Skeletal muscle satellite cell (primary cell): ENCODE measurements at regions not wholly inside any gene's neighbourhood (a gene's known extent, or its start where the extent isn't known, plus 50 kb on each side); places are given as distances from the start of the nearest gene placed in this dataset.

Experiments used
- H3K27me3 ChIP-seq: 2 replicates; pipeline ENCODE4 v1.7.0; 2013; ENCODE audit warnings: low read length; ENCODE audit not compliant: control insufficient read depth, insufficient read depth
- H3K36me3 ChIP-seq: 2 replicates; pipeline ENCODE4 v1.7.0; 2013; ENCODE audit warnings: mild to moderate bottlenecking, control low read depth, low read length; ENCODE audit not compliant: insufficient read depth
- H3K4me1 ChIP-seq: 2 replicates; pipeline ENCODE4 v1.7.0; 2013; ENCODE audit warnings: low read length; ENCODE audit not compliant: control insufficient read depth, insufficient read depth
- H3K4me2 ChIP-seq: 2 replicates; pipeline ENCODE4 v1.7.0; 2013; ENCODE audit warnings: mild to moderate bottlenecking, low read length
- H3K4me3 ChIP-seq: 2 replicates; pipeline ENCODE4 v1.7.0; 2013; ENCODE audit warnings: low read length
- H3K9ac ChIP-seq: 2 replicates; pipeline ENCODE4 v1.7.0; 2013; ENCODE audit warnings: mild to moderate bottlenecking, low read depth, low read length, moderate library complexity
- H3K9me3 ChIP-seq: replicated peaks from 2 replicates; pipeline ENCODE4 v1.7.0; 2013; ENCODE audit warnings: mild to moderate bottlenecking, control low read depth, low read length

DNA sequence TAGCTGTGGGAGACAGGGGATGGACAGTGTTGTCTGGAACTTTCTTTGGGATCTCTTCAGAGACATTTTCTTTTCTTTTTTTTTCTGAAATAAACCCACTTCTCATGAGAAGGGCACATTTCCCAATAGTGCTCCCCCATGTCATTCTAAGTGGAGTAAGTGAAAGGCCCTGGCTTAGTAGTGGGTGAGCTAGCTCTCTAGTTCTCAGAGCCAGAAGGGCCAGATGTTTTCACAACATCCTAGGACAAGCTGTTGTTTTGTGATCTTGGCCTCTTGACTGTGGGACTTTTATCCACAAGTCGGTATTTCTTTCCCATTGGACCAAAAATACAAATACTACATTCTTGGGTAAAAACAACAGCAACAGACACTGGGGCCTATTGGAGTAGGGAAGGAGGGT is 607.7 kb upstream of the TENM4 start:
- Histone ChIP-seq H3K4me1 (no peaks in the 10 kb centered on the region), H3K4me3 (no peak overlapping the region), H3K9ac (no peak overlapping the region), H3K36me3 (no peaks in the 10 kb centered on the region), H3K4me2 (no peak overlapping the region), H3K9me3 (no peaks in the 10 kb centered on the region), H3K27me3 (no peaks in the 10 kb centered on the region)

DNA sequence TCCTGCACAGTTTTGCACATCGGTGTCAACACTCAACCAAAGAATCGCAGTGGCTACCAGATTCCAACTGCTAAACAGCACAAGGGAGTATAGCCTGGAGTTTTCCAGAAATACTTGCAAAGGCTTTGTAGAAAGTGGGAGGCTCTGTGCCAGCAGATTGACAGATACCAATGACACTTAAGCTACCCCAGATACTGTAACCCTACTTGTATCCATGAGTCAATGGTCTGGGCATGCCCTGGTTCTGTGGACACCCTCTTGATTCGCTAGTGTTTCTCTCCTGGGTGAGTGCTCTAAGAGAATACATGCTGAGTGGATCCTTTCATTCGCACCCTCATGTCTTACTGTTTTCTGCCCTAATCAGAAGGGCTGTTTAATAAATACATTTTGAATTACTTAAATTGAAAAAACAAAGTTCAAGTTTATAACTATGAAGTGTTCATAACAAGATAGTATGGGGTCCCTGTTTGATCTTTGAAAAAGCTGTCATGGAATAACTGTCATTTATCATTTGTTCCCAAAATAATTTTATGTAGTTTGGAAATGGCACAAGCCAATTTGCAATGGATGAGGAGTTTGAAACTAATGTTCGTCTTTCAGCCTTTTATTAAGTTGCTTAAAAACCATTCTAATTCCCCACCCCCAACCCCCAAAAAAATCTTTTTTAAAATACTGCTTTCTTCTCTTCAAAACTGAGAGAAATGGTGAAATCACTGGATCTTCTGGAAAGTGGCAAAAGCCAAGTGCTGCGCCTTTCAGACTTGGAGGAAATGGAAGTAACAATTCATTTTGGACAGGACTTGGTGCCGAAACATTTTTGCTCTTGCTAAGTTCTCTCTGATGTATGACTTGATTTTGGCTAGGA is 600.5 kb upstream of the TENM4 start:
- H3K36me3 ChIP-seq: no peaks in the 10 kb centered on the region
- H3K4me1 ChIP-seq: no peaks in the 10 kb centered on the region
- H3K9me3 ChIP-seq: no peaks in the 10 kb centered on the region

DNA sequence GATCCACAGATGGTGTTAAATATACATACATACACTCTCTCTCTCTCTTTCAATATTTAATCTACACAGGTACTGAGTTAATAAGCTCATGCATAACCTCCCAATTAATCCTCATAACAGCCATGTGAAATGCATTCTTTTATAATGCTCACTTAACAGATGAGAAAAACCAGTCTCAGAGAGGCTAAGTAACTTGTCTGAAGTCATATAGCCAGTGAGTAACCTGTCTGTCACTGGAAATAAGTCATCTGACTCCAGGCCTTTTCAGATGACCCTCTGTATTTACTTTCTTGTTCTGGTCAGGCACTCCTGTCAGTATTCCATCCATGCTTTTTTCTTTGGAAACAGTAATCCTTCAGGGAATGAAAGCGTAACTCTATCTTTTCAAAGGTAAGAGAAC is 594.0 kb upstream of the TENM4 start:
- Histone ChIP-seq H3K4me2 (no peak overlapping the region), H3K36me3 (no peaks in the 10 kb centered on the region), H3K9me3 (no peaks in the 10 kb centered on the region), H3K4me1 (no peaks in the 10 kb centered on the region), H3K27me3 (no peaks in the 10 kb centered on the region), H3K4me3 (no peak overlapping the region), H3K9ac (no peak overlapping the region)

More for the DNA sequence above, 600.5 kb upstream of the TENM4 start:
- H3K4me3 ChIP-seq: no peak overlapping the region
- H3K9ac ChIP-seq: no peak overlapping the region
- no peak overlapping the region for H3K4me2 ChIP-seq
- H3K27me3 ChIP-seq: no peaks in the 10 kb centered on the region

- Histone ChIP-seq H3K9me3 (no peaks in the 10 kb centered on the region), H3K4me2 (no peak overlapping the region), H3K9ac (no peak overlapping the region), H3K27me3 (no peaks in the 10 kb centered on the region), H3K4me3 (no peak overlapping the region), H3K36me3 (no peaks in the 10 kb centered on the region), H3K4me1 (no peaks in the 10 kb centered on the region)
Measured at GRCh38 chr11:80031014-80031600, 590.3 kb upstream of the TENM4 start.

GRCh38 chr11:80028998-80029397 is 588.2 kb upstream of the TENM4 start:
- no peaks in the 10 kb centered on the region for H3K4me1 ChIP-seq
- no peak overlapping the region for H3K4me3 ChIP-seq
- H3K9ac ChIP-seq: no peak overlapping the region
- H3K27me3 ChIP-seq: no peaks in the 10 kb centered on the region
- no peaks in the 10 kb centered on the region for H3K36me3 ChIP-seq
- no peaks in the 10 kb centered on the region for H3K9me3 ChIP-seq
- no peak overlapping the region for H3K4me2 ChIP-seq

- no peaks in the 10 kb centered on the region for H3K9me3 ChIP-seq
- no peak overlapping the region for H3K9ac ChIP-seq
- H3K36me3 ChIP-seq: no peaks in the 10 kb centered on the region
- no peak overlapping the region for H3K4me3 ChIP-seq
- no peaks in the 10 kb centered on the region for H3K4me1 ChIP-seq
- no peaks in the 10 kb centered on the region for H3K27me3 ChIP-seq
- no peak overlapping the region for H3K4me2 ChIP-seq
Measured at GRCh38 chr11:80024119-80024518, 583.3 kb upstream of the TENM4 start.

DNA sequence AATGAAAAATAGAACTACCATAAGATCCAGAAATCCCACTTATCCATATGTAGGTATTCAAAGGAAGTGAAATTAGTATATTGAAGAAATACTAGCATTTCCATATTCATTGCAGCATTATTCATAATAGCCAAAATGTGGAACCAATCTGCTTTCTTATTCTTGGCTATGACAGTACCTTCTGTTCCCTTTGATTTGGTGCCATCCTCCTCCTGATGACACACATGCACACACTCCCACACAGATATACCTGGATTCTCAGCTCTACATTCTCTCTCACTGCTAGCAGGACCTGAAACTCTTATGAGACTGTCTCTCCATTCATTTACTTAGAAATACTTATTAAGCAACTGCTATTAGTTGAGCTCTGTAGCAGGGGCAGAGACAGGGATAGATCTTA is 582.6 kb upstream of the TENM4 start:
- no peak overlapping the region for H3K4me3 ChIP-seq
- H3K36me3 ChIP-seq: no peaks in the 10 kb centered on the region
- H3K9me3 ChIP-seq: no peaks in the 10 kb centered on the region
- H3K27me3 ChIP-seq: no peaks in the 10 kb centered on the region
- H3K9ac ChIP-seq: no peak overlapping the region
- no peaks in the 10 kb centered on the region for H3K4me1 ChIP-seq
- H3K4me2 ChIP-seq: no peak overlapping the region

GRCh38 chr11:80010536-80010935 is 569.7 kb upstream of the TENM4 start:
- H3K4me2 ChIP-seq: no peak overlapping the region
- H3K4me1 ChIP-seq: no peaks in the 10 kb centered on the region
- no peak overlapping the region for H3K4me3 ChIP-seq
- no peaks in the 10 kb centered on the region for H3K9me3 ChIP-seq
- no peaks in the 10 kb centered on the region for H3K27me3 ChIP-seq
- no peaks in the 10 kb centered on the region for H3K36me3 ChIP-seq
- no peak overlapping the region for H3K9ac ChIP-seq

DNA sequence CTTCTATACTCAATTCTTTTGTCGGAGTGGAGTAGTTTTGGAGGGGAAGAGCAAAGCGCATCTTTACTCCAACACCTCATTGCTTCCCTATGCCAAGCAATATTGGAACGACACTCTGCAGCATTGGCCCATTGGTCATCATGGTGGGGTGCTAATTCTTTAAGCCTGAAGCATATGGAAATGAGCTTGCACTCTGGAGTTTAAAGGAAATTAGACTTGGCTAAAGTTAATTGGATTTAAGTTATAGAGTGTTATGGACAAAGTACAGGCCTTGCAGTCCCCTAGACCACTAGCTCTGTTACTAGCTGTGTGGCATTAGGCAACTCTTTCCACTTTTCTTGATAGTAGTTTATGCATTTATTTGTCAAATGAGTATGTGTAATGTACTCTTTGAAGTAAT is 568.3 kb upstream of the TENM4 start:
- Histone ChIP-seq H3K9me3 (no peaks in the 10 kb centered on the region), H3K9ac (no peak overlapping the region), H3K4me2 (no peak overlapping the region), H3K27me3 (no peaks in the 10 kb centered on the region), H3K36me3 (no peaks in the 10 kb centered on the region), H3K4me3 (no peak overlapping the region), H3K4me1 (no peaks in the 10 kb centered on the region)

- no peak overlapping the region for H3K9ac ChIP-seq
- H3K9me3 ChIP-seq: no peaks in the 10 kb centered on the region
- H3K27me3 ChIP-seq: no peaks in the 10 kb centered on the region
- H3K4me3 ChIP-seq: no peak overlapping the region
- no peaks in the 10 kb centered on the region for H3K4me1 ChIP-seq
- no peak overlapping the region for H3K4me2 ChIP-seq
- H3K36me3 ChIP-seq: no peaks in the 10 kb centered on the region
Measured at GRCh38 chr11:80007616-80008015, 566.8 kb upstream of the TENM4 start.

DNA sequence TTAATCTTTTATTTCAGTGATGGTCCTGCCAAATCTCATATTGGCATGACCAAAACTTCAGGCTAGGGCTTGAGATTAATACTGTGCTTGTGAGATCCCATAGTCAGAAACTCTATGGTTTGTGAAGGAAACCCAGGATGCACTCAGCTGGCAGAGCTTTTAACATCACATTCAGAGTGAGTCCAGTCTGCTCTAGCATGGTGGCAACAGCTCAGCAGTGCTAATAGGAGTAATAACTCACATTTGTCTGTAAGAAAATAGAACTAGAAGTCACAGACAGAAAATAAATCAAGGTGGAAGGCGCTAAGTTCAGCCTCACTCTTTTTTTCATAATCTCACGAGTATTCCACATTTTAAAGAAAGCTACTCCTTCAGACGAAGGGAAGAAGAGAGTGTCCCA is 549.3 kb upstream of the TENM4 start:
- H3K4me1 ChIP-seq: no peaks in the 10 kb centered on the region
- no peak overlapping the region for H3K4me3 ChIP-seq
- no peak overlapping the region for H3K9ac ChIP-seq

DNA sequence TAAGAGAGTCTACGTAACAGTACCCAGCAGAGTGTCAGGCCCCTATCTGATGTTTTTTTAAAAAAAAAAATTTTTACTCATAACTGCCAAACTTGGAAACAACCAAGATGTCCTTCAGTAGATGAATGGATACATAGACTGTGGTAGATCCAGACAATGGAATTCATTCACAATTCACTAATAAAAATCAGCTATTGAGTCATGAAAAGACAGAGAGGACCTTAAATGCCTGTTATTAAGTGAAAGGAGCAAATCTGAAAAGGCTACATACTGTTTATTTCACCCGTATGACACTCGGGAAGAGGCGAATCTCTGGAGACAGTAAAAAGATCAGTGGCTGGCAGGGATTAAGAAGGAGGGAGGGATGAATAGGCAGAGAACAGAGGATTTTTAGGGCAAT is 541.4 kb upstream of the TENM4 start:
- H3K36me3 ChIP-seq: no peaks in the 10 kb centered on the region
- no peaks in the 10 kb centered on the region for H3K27me3 ChIP-seq
- H3K9ac ChIP-seq: no peak overlapping the region
- no peak overlapping the region for H3K4me3 ChIP-seq
- no peaks in the 10 kb centered on the region for H3K9me3 ChIP-seq
- H3K4me1 ChIP-seq: no peaks in the 10 kb centered on the region
- H3K4me2 ChIP-seq: no peak overlapping the region

More for the DNA sequence above, 549.3 kb upstream of the TENM4 start:
- H3K36me3 ChIP-seq: no peaks in the 10 kb centered on the region
- no peaks in the 10 kb centered on the region for H3K9me3 ChIP-seq
- H3K4me2 ChIP-seq: no peak overlapping the region
- peaks cover 6% of the 10 kb centered on the region for H3K27me3 ChIP-seq
